Cardiac septum (tissue), 1 donor: ENCODE measurements at regions not wholly inside any gene's neighbourhood (a gene's known extent, or its start where the extent isn't known, plus 50 kb on each side); places are given as distances from the start of the nearest gene placed in this dataset.

Source experiments
- DNase-seq: peaks from one replicate; pipeline ENCODE4 v3.0.0-alpha.2; 2020; ENCODE audit warnings: low spot score
- intact Hi-C: fragments of 100-400 bp; cut with DNase I; formaldehyde crosslinking; loops from one replicate; pipeline ENCODE4 v1.14.0; 2022
- donor health status: DM: no; HTN: no; CAD: no.

GRCh38 chr12:89815225-89815624 is 106.6 kb upstream of the ATP2B1 start:
- intact Hi-C loops, result no loop called here
- DNase-seq, result no peak

DNA sequence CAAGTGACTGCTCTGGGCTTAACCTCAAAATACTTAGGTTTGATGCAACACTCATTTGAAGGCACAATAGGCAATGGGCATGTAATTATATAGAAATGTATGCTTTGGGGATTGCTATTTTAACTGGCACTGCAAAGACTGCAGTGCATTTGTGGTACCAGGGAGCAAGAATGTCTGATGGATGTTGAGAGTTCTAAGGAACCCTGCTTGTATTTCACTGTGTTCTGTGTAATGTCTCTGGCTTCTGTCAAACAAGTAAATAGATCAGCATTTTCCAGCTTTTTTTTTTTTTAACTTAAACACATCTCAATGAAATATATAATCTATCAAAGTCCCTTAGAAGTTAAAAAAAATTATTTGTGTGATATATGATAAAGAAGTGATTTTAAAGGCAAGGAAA is 94.8 kb upstream of the ATP2B1 start:
- no peak for DNase-seq
- intact Hi-C loops, result no loop called here

GRCh38 chr12:89801284-89801683 is 92.6 kb upstream of the ATP2B1 start:
- DNase-seq, result no peak
- intact Hi-C loops, result no loop called here

DNA sequence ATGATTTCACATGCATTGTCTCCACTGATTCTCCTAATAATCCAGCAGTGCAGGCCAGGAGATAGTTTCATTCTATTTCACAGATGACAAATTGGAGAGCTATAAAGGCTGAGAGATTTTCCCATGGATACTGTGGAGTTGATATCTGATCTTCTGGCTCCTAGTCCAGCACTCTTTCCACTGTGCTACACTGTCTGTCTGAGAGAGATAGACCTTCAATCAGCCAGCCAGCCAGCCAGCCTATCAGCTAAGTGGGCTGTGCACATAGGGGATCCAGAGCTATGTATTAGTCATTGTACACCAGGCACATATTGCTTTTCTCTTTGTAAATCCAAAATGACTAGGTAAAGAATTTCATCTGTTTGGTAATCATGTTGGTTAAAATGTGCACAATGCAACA is 91.8 kb upstream of the ATP2B1 start:
- intact Hi-C loops, result no loop called here
- DNase-seq, result no peak

- intact Hi-C loops, result no loop called here
- no peak for DNase-seq
Measured at GRCh38 chr12:89799316-89799715, 90.7 kb upstream of the ATP2B1 start.

DNA sequence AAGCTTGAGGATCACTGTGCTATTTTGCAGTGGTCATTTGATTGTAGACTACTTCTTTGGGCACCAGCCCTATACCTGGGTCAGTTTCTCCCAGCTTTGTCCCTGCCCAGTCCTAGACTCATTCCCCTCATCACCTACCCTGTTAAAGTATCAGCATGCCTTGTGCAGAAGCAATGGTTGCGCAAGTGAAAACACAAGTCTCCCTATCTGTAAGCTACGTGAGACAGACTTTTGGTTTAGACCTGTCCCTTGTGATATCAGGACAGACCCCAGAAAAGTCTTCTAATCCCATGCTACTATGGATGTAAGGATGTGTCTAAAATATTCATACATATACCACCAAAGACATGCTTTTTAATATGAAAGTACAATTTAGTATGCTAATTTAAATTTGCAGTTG is 88.8 kb upstream of the ATP2B1 start:
- intact Hi-C loops, result no loop called here
- no peak for DNase-seq

DNA sequence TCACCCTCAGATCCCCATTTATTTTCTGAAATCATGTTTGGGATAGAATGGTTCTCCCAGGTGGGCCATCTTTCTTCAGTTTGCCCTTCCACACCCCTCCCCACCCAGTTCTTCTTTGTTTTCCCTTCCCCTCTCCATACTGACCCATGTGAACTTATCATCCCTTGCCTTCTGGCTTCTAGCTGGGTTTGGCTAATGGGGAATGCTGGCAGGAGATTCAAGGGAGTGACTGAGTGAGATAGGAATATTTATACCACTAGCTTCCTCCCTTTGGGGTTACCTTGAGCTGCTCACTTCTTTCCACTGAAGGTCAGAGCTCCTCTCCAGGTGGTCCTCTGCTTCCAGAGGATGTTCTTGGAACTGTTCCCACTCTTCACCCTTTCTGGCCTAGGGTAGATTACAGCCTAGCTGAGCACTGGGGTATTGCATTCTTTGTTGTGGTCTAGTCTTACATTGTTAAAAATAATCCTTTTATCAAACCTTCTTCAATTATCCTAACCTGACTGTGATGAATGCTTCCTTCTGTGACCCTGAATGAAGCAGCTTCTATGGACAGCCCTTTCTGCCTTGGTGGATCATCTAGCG is 88.3 kb upstream of the ATP2B1 start:
- intact Hi-C loops, result no loop called here
- DNase-seq, result no peak

DNA sequence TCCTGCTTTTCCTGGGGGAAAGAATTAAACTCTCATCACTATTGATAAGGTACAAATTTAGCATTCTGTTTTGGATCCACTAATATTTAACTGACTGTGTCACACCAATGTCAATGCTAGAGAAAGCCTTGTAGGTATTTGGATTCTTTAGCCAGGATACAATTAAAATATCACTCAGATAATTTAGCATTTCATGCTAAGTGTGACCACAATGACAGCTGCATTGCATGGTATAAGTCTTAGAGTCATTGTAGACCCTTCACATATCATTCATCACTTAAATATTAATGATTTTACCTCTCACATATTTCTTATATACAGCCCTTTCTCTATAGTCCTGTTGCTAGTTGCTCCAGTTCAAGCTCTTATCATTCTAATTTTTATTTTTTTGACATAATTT is 85.3 kb upstream of the ATP2B1 start:
- intact Hi-C loops, result no loop called here
- no peak for DNase-seq

DNA sequence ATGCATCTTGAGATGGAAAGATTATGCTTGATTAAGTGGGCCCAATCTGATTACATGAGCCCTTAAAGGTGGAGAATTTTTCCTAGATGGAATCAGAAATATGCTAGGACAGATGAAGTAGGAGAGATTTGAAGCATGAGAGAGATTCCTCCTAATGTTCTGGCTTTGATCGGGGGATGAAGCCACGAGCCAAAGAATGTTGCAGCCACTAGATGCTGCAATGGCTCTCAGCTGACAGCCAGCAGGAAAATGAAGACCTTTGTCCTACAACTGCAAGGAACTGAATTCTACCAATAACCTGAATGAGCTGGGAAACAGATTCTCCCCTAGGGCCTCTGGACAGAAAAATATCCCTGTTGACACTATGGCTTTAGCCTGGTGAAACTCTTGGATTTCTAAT is 82.6 kb upstream of the ATP2B1 start:
- intact Hi-C loops, result no loop called here
- DNase-seq, result no peak

GRCh38 chr12:89789862-89790261 is 81.2 kb upstream of the ATP2B1 start:
- DNase-seq, result no peak
- intact Hi-C loops, result no loop called here

GRCh38 chr12:89787763-89788162 is 79.1 kb upstream of the ATP2B1 start:
- DNase-seq, result no peak
- intact Hi-C loops, result no loop called here

DNA sequence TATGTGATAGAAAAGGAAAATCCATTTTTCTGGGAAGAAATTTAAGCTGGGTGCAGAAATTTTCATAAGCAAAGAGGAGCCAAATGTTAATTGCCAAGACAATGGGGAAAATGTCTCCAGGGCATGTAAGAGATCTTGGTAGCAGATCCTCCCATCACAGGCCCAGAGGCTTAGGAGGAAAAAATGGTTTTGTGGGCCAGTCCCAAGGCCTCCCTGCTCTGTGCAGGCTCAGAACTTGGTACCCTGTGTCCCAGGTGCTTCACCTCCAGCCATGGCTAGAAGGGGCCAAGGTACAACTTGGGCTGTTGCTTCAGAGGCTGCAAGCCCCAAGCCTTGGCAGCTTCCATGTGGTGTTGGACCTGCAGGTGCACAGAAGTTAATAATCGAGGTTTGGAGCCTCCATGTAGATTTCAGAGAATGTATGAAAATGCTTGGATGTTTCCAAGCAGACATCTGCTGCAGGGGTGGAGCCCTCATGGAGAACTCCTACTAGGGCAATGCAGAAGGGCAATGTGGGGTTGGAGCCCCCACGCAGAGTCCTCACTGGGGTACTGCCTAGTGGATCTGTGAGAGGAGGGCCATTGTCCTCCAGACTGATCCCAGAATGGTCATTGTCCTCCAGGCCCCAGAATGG is 77.7 kb upstream of the ATP2B1 start:
- intact Hi-C loops, result no loop called here
- no peak for DNase-seq

DNA sequence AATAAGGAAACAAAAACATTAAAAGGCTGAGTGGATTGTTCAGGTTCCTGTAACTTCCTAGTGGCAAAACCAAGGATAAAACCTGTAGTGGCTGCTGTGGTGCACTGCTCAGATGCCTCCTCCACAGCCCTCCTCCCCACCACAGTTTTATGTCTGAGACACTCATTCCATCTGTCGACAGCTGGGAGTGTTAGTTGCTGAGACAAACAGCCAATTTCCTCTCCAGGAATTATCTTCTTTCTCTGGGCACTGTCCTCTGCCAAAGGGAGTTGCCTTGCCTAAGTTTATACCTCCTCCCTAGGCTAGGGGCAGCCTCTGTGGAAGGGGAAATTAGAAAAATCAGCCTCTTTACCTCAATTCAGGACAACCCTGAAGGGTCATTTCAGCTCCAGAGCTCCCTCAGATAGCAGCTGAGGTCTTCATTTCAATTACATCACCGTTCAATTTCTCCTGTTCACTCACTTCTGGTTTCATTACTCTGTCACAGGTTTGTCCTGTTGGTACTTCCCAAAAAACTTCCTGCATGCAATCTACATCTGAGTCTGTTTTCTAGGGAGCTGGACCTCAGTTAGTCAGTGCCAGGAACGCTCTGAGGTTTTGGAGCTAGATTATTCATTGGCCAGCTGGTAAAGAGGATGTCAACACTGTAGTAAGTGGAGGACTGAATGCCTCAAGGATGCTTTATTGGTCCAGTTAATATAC is 74.9 kb upstream of the ATP2B1 start:
- intact Hi-C loops, result no loop called here
- no peak for DNase-seq

DNA sequence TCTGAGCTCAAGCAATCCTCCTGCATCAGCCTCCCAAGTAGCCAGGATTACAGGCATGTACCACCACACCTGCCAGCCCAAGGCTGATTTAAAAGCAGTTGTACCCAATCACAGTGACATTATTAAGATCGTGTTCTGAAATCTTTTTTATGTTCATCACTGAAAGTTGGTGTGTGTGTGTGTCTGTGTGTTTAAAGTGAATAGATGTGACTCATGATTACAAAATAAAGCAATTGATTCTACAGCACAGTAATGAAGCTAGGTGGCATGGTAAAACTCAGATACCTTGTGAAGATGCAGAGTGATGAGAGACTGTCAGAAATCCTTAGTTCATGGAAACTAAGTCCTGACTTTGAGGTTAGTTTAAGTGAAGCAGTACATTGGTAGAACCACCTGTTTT is 74.2 kb upstream of the ATP2B1 start:
- DNase-seq, result no peak
- intact Hi-C loops, result no loop called here

DNA sequence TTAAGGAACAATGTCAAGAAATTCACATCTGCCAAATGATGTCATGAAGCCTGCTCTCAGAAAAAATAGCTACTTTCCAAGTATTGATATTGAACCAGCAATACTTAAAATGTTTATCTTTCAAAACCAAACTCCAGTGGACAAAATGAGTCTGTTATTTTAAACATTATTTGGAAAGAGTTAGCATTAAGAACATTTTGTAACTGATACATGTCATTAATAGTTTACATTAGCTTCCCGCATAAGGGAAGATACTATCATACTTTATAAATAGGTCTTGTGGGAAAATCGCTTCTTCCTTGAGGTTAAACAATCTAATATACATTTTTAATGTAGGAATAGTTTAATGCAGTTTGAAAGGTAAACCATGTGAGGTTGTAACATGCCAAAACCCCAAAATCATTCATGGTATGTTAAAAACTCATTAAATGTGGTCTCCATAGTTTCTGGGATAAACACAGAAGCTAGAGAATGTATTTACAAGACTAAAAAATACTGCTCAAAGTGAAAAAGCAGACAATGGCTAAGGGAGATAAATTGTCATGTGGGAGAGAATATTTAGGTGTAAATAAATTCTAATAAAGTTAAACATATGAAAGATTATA is 73.4 kb upstream of the ATP2B1 start:
- no peak for DNase-seq
- intact Hi-C loops, result no loop called here

- DNase-seq, result no peak
- intact Hi-C loops, result no loop called here
Measured at GRCh38 chr12:89781156-89781555, 72.5 kb upstream of the ATP2B1 start.

- DNase-seq, result no peak
- intact Hi-C loops, result no loop called here
Measured at GRCh38 chr12:89779090-89779489, 70.5 kb upstream of the ATP2B1 start.

GRCh38 chr12:89777733-89778379 is 69.2 kb upstream of the ATP2B1 start:
- no peak for DNase-seq
- intact Hi-C loops, result no loop called here

GRCh38 chr12:89775986-89776365 is 67.3 kb upstream of the ATP2B1 start:
- intact Hi-C loops, result no loop called here
- no peak for DNase-seq
